NT2/D1 (cell line): ENCODE measurements at regions not wholly inside any gene's neighbourhood (a gene's known extent, or its start where the extent isn't known, plus 50 kb on each side); places are given as distances from the start of the nearest gene placed in this dataset.

Experiments
- YY1 ChIP-seq: IDR thresholded peaks from 2 replicates; pipeline ENCODE4 v1.6.1; 2011; ENCODE audit not compliant: insufficient read length, insufficient read depth
- ZNF274 ChIP-seq: IDR thresholded peaks from 2 replicates; pipeline ENCODE4 v1.6.1; 2011; ENCODE audit warnings: mild to moderate bottlenecking, low read depth, low read length

DNA sequence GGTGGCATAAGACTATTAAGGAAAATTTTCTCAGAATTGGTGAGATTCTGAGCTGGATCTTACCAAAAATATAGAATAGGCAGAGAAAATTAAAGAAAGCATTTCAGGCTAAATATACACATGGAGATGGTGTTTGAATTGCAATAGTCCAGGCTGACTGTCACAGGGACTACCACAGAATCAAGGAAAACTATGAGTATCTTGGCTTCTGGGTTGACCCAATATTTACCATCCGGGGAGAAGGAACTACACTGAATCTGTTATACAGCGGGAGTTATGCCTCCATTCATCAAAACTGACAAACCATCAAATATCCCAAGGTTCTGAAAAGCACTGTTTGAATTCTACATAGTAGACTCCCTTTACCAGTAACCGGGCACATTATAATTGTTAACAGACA lies 102.2 kb downstream of the TUSC7 start:
- TF ChIP-seq YY1: no peak
- no peak for TF ChIP-seq ZNF274
